Tibial artery (tissue), 4 donors: ENCODE measurements at regions not wholly inside any gene's neighbourhood (a gene's known extent, or its start where the extent isn't known, plus 50 kb on each side); places are given as distances from the start of the nearest gene placed in this dataset.
"Not testable (repeated sequence)": the region's sequence is repeated elsewhere in the genome, so short reads cannot be mapped to it uniquely, and the experiment has no call there.

Experiments used
- DNase-seq, 2 donors: peaks; one replicate each; pipeline ENCODE4 v3.0.0-alpha.2; 2019
- H3K27ac ChIP-seq, 2 donors: fragments of 200-600 bp; sonication (generic) in 1 of 2; 1 replicate in 1 of 2; 2 replicates in 1 of 2; pipeline ENCODE4 v1.5.1; 2018 to 2019; ENCODE audit warnings: mild to moderate bottlenecking in 1 of 2
- H3K27me3 ChIP-seq, 2 donors: fragments of 200-600 bp; sonication (generic) in 1 of 2; one replicate each; pipeline versions ENCODE4 v1.5.1 to v1.6.0; 2016 to 2019
- H3K36me3 ChIP-seq, 3 donors: fragments of 200-600 bp; sonication (generic) in 2 of 3; one replicate each; pipeline ENCODE4 v1.5.1; 2016 to 2019; ENCODE audit warnings: mild to moderate bottlenecking in 2 of 3
- H3K4me1 ChIP-seq, 4 donors: fragments of 200-600 bp; sonication (generic) in 2 of 4; 1 replicate in 3 of 4; 2 replicates in 1 of 4; pipeline ENCODE4 v1.5.1; 2016 to 2019
- H3K4me3 ChIP-seq, 2 donors: fragments of 200-600 bp; sonication (generic) in 1 of 2; 1 replicate in 1 of 2; 2 replicates in 1 of 2; pipeline ENCODE4 v1.5.1; 2018 to 2019; ENCODE audit warnings: mild to moderate bottlenecking in 2 of 2
- H3K9me3 ChIP-seq, 3 donors: fragments of 200-600 bp; sonication (generic) in 1 of 3; one replicate each; pipeline ENCODE4 v1.5.1; 2016 to 2019
- CTCF ChIP-seq, 2 experiments: fragments of 200-600 bp in 1 of 2; fragments of 450-650 bp in 1 of 2; IDR thresholded peaks; one replicate each; pipeline ENCODE4 v1.5.1; 2017 to 2019; ENCODE audit warnings: antibody characterized with exemption in 2 of 2, mild to moderate bottlenecking in 1 of 2, moderate library complexity in 1 of 2
- intact Hi-C: fragments of 100-400 bp; cut with DNase I; formaldehyde crosslinking; loops from one replicate; pipeline ENCODE4 v1.15.0; 2023; ENCODE audit warnings: low total_unique reads

- Histone ChIP-seq H3K36me3 (no peaks in the 10 kb centered on the region), H3K27ac (no peak overlapping the region), H3K27me3 (no peaks in the 10 kb centered on the region), H3K4me1 (no peaks in the 10 kb centered on the region), H3K4me3 (no peak overlapping the region), H3K9me3 (no peaks in the 10 kb centered on the region)
- no peak for TF ChIP-seq CTCF (IDR thresholded peaks at IDR 0.05)
- no peak for DNase-seq
- intact Hi-C loops = no loop called here
Observed at GRCh38 chr6:9025228-9025627, 589.9 kb upstream of the SLC35B3 start.

GRCh38 chr6:9024246-9024645, 588.9 kb upstream of the SLC35B3 start:
- DNase-seq, H3K36me3 ChIP-seq, H3K9me3 ChIP-seq, H3K27ac ChIP-seq, H3K4me3 ChIP-seq, H3K27me3 ChIP-seq, intact Hi-C loops, H3K4me1 ChIP-seq: not testable (repeated sequence)

GRCh38 chr6:9020001-9020400, 584.7 kb upstream of the SLC35B3 start:
- no peaks in the 10 kb centered on the region for H3K27me3 ChIP-seq

GRCh38 chr6:9009931-9010330, 574.6 kb upstream of the SLC35B3 start:
- TF ChIP-seq CTCF (IDR thresholded peaks at IDR 0.05) = no peak
- Histone ChIP-seq H3K4me3 (no peak overlapping the region), H3K36me3 (no peaks in the 10 kb centered on the region), H3K4me1 (no peaks in the 10 kb centered on the region), H3K27ac (no peak overlapping the region), H3K27me3 (no peaks in the 10 kb centered on the region), H3K9me3 (no peaks in the 10 kb centered on the region)
- intact Hi-C loops = no loop called here
- no peak for DNase-seq

More at GRCh38 chr6:9020001-9020400, 584.7 kb upstream of the SLC35B3 start:
- H3K27ac ChIP-seq = no peak overlapping the region
- no peak overlapping the region for H3K4me3 ChIP-seq
- H3K4me1 ChIP-seq = no peaks in the 10 kb centered on the region
- no peaks in the 10 kb centered on the region for H3K36me3 ChIP-seq
- no peak for TF ChIP-seq CTCF (IDR thresholded peaks at IDR 0.05)
- H3K9me3 ChIP-seq = no peaks in the 10 kb centered on the region
- intact Hi-C loops = no loop called here
- DNase-seq = no peak

GRCh38 chr6:9007027-9007426, 571.7 kb upstream of the SLC35B3 start:
- Histone ChIP-seq H3K27me3 (no peaks in the 10 kb centered on the region), H3K9me3 (no peaks in the 10 kb centered on the region), H3K4me1 (no peaks in the 10 kb centered on the region), H3K4me3 (no peak overlapping the region), H3K27ac (no peak overlapping the region), H3K36me3 (no peaks in the 10 kb centered on the region)
- intact Hi-C loops = no loop called here
- no peak for DNase-seq
- no peak for TF ChIP-seq CTCF (IDR thresholded peaks at IDR 0.05)

- no peak for DNase-seq
- no peaks in the 10 kb centered on the region for H3K27me3 ChIP-seq
- H3K9me3 ChIP-seq = no peaks in the 10 kb centered on the region
- no peak for TF ChIP-seq CTCF (IDR thresholded peaks at IDR 0.05)
- no peak overlapping the region for H3K4me3 ChIP-seq
- intact Hi-C loops = no loop called here
- H3K27ac ChIP-seq = no peak overlapping the region
- H3K4me1 ChIP-seq = no peaks in the 10 kb centered on the region
- no peaks in the 10 kb centered on the region for H3K36me3 ChIP-seq
Observed at GRCh38 chr6:9002833-9003232, 567.5 kb upstream of the SLC35B3 start.
